ENCODE measurements at regions not wholly inside any gene's neighbourhood (a gene's known extent, or its start where the extent isn't known, plus 50 kb on each side); places are given as distances from the start of the nearest gene placed in this dataset.

- Histone ChIP-seq H3K36me3 (ENCODE audit: control insufficient read depth, insufficient read depth, low read length) (no peaks in the 10 kb centered on the region), H3K79me2 (ENCODE audit: control insufficient read depth, insufficient read depth, low read length) (no peaks in the 10 kb centered on the region), H2AFZ (ENCODE audit: low read length) (no peak overlapping the region), H3K4me2 (ENCODE audit: extremely low read depth, insufficient read depth, low read length) (no peak overlapping the region), H3K27ac (ENCODE audit: insufficient read depth, low read length) (no peak overlapping the region), H4K20me1 (ENCODE audit: control insufficient read depth, extremely low read depth, insufficient read depth, low read length) (no peaks in the 10 kb centered on the region), H3K9ac (ENCODE audit: insufficient read depth, low read length) (no peak overlapping the region), H3K27me3 (ENCODE audit: control insufficient read depth, insufficient read depth, low read length) (no peaks in the 10 kb centered on the region), H3K9me3 (ENCODE audit: control insufficient read depth, insufficient read depth, low read depth, low read length) (no peaks in the 10 kb centered on the region), H3K4me3 (replicated peaks in 1 of 4; ENCODE audit: control extremely low read depth in 1 of 4, insufficient read depth in 1 of 4, low read depth in 3 of 4, low read length in 4 of 4) (no peak overlapping the region), H3K4me1 (ENCODE audit: control insufficient read depth, extremely low read depth, insufficient read depth, low read length) (no peaks in the 10 kb centered on the region)
- no peak for DNase-seq (ENCODE audit: low read depth in 2 of 2)
- no peak for TF ChIP-seq EZH2 (IDR thresholded peaks at IDR 0.05; ENCODE audit: low read length, missing control alignments)
- TF ChIP-seq CTCF (conservative IDR thresholded peaks at IDR 0.05 in 1 of 2, IDR thresholded peaks at IDR 0.05 in 1 of 2; ENCODE audit: low read depth in 1 of 2, low read length in 2 of 2), result no peak
Measured at GRCh38 chr10:107450056-107450455, 285.6 kb upstream of the SORCS1 start.

GRCh38 chr10:107444443-107444842, 279.9 kb upstream of the SORCS1 start:
- Histone ChIP-seq H4K20me1 (ENCODE audit: control insufficient read depth, extremely low read depth, insufficient read depth, low read length) (no peaks in the 10 kb centered on the region), H3K4me1 (ENCODE audit: control insufficient read depth, extremely low read depth, insufficient read depth, low read length) (no peaks in the 10 kb centered on the region), H3K27me3 (ENCODE audit: control insufficient read depth, insufficient read depth, low read length) (no peaks in the 10 kb centered on the region), H3K27ac (ENCODE audit: insufficient read depth, low read length) (no peak overlapping the region), H3K4me2 (ENCODE audit: extremely low read depth, insufficient read depth, low read length) (no peak overlapping the region), H3K9me3 (ENCODE audit: control insufficient read depth, insufficient read depth, low read depth, low read length) (no peaks in the 10 kb centered on the region), H3K36me3 (ENCODE audit: control insufficient read depth, insufficient read depth, low read length) (no peaks in the 10 kb centered on the region), H2AFZ (ENCODE audit: low read length) (no peak overlapping the region), H3K4me3 (replicated peaks in 1 of 4; ENCODE audit: control extremely low read depth in 1 of 4, insufficient read depth in 1 of 4, low read depth in 3 of 4, low read length in 4 of 4) (no peak overlapping the region), H3K79me2 (ENCODE audit: control insufficient read depth, insufficient read depth, low read length) (no peaks in the 10 kb centered on the region), H3K9ac (ENCODE audit: insufficient read depth, low read length) (no peak overlapping the region)
- TF ChIP-seq CTCF (conservative IDR thresholded peaks at IDR 0.05 in 1 of 2, IDR thresholded peaks at IDR 0.05 in 1 of 2; ENCODE audit: low read depth in 1 of 2, low read length in 2 of 2) (no peak), EZH2 (IDR thresholded peaks at IDR 0.05; ENCODE audit: low read length, missing control alignments) (no peak)
- DNase-seq (ENCODE audit: low read depth in 2 of 2), result no peak

- Histone ChIP-seq H4K20me1 (ENCODE audit: control insufficient read depth, extremely low read depth, insufficient read depth, low read length) (no peaks in the 10 kb centered on the region), H3K4me1 (ENCODE audit: control insufficient read depth, extremely low read depth, insufficient read depth, low read length) (no peaks in the 10 kb centered on the region), H3K4me2 (ENCODE audit: extremely low read depth, insufficient read depth, low read length) (no peak overlapping the region), H2AFZ (ENCODE audit: low read length) (no peak overlapping the region), H3K9me3 (ENCODE audit: control insufficient read depth, insufficient read depth, low read depth, low read length) (no peaks in the 10 kb centered on the region), H3K36me3 (ENCODE audit: control insufficient read depth, insufficient read depth, low read length) (no peaks in the 10 kb centered on the region), H3K9ac (ENCODE audit: insufficient read depth, low read length) (no peak overlapping the region), H3K27me3 (ENCODE audit: control insufficient read depth, insufficient read depth, low read length) (no peaks in the 10 kb centered on the region), H3K27ac (ENCODE audit: insufficient read depth, low read length) (no peak overlapping the region), H3K79me2 (ENCODE audit: control insufficient read depth, insufficient read depth, low read length) (no peaks in the 10 kb centered on the region), H3K4me3 (replicated peaks in 1 of 4; ENCODE audit: control extremely low read depth in 1 of 4, insufficient read depth in 1 of 4, low read depth in 3 of 4, low read length in 4 of 4) (no peak overlapping the region)
- no peak for DNase-seq (ENCODE audit: low read depth in 2 of 2)
- TF ChIP-seq EZH2 (IDR thresholded peaks at IDR 0.05; ENCODE audit: low read length, missing control alignments) (no peak), CTCF (conservative IDR thresholded peaks at IDR 0.05 in 1 of 2, IDR thresholded peaks at IDR 0.05 in 1 of 2; ENCODE audit: low read depth in 1 of 2, low read length in 2 of 2) (no peak)
Measured at GRCh38 chr10:107443813-107444212, 279.3 kb upstream of the SORCS1 start.

Measured in fibroblast of lung (primary cell).